Activated naive CD8-positive, alpha-beta T cell (primary cell): ENCODE measurements at regions not wholly inside any gene's neighbourhood (a gene's known extent, or its start where the extent isn't known, plus 50 kb on each side); places are given as distances from the start of the nearest gene placed in this dataset.

Experiments used
- H3K27ac Mint-ChIP-seq: one replicate; pipeline ENCODE4 v1.8.0; 2021; ENCODE audit warnings: mixed read lengths
- H3K27me3 Mint-ChIP-seq: one replicate; pipeline ENCODE4 v1.8.0; 2021; ENCODE audit warnings: mixed read lengths
- H3K36me3 Mint-ChIP-seq: one replicate; pipeline ENCODE4 v1.8.0; 2021; ENCODE audit warnings: mixed read lengths
- H3K4me1 Mint-ChIP-seq: one replicate; pipeline ENCODE4 v1.8.0; 2021; ENCODE audit warnings: low read depth, mixed read lengths
- H3K4me3 Mint-ChIP-seq: one replicate; pipeline ENCODE4 v1.8.0; 2021; ENCODE audit warnings: mild to moderate bottlenecking, mixed read lengths
- H3K9me3 Mint-ChIP-seq: one replicate; pipeline ENCODE4 v1.8.0; 2021; ENCODE audit warnings: low read depth, mixed read lengths

GRCh38 chr17:79201536-79202227 lies 127.1 kb downstream of the ENGASE start:
- no peaks in the 10 kb centered on the region for H3K36me3 Mint-ChIP-seq
- no peaks in the 10 kb centered on the region for H3K9me3 Mint-ChIP-seq
- H3K4me1 Mint-ChIP-seq, result no peaks in the 10 kb centered on the region
- H3K27ac Mint-ChIP-seq, result no peak overlapping the region
- no peak overlapping the region for H3K4me3 Mint-ChIP-seq
- H3K27me3 Mint-ChIP-seq, result peaks cover 9% of the 10 kb centered on the region

GRCh38 chr17:79201119-79201518 lies 126.5 kb downstream of the ENGASE start:
- H3K27ac Mint-ChIP-seq, result no peak overlapping the region
- H3K4me3 Mint-ChIP-seq, result no peak overlapping the region
- H3K9me3 Mint-ChIP-seq, result no peaks in the 10 kb centered on the region
- H3K4me1 Mint-ChIP-seq, result no peaks in the 10 kb centered on the region
- peaks cover 9% of the 10 kb centered on the region for H3K27me3 Mint-ChIP-seq
- no peaks in the 10 kb centered on the region for H3K36me3 Mint-ChIP-seq

- H3K27me3 Mint-ChIP-seq, result peaks cover 15% of the 10 kb centered on the region
- no peaks in the 10 kb centered on the region for H3K4me1 Mint-ChIP-seq
- H3K9me3 Mint-ChIP-seq, result no peaks in the 10 kb centered on the region
- no peaks in the 10 kb centered on the region for H3K36me3 Mint-ChIP-seq
- no peak overlapping the region for H3K27ac Mint-ChIP-seq
- no peak overlapping the region for H3K4me3 Mint-ChIP-seq
Measured at GRCh38 chr17:79196913-79197312, 122.3 kb downstream of the ENGASE start.

- H3K36me3 Mint-ChIP-seq, result no peaks in the 10 kb centered on the region
- no peaks in the 10 kb centered on the region for H3K4me1 Mint-ChIP-seq
- peaks cover 13% of the 10 kb centered on the region for H3K27me3 Mint-ChIP-seq
- H3K4me3 Mint-ChIP-seq, result no peak overlapping the region
- no peaks in the 10 kb centered on the region for H3K9me3 Mint-ChIP-seq
- H3K27ac Mint-ChIP-seq, result no peak overlapping the region
Measured at GRCh38 chr17:79192503-79193351, 118.1 kb downstream of the ENGASE start.

- no peak overlapping the region for H3K27ac Mint-ChIP-seq
- no peak overlapping the region for H3K4me3 Mint-ChIP-seq
- H3K36me3 Mint-ChIP-seq, result no peaks in the 10 kb centered on the region
- no peaks in the 10 kb centered on the region for H3K9me3 Mint-ChIP-seq
- no peaks in the 10 kb centered on the region for H3K4me1 Mint-ChIP-seq
- peaks cover 14% of the 10 kb centered on the region for H3K27me3 Mint-ChIP-seq
Measured at GRCh38 chr17:79191270-79191934, 116.8 kb downstream of the ENGASE start.

- Mint-ChIP-seq H3K36me3 (no peaks in the 10 kb centered on the region), H3K27ac (no peak overlapping the region), H3K9me3 (no peaks in the 10 kb centered on the region), H3K4me1 (no peaks in the 10 kb centered on the region), H3K4me3 (no peak overlapping the region), H3K27me3 (peaks cover 17% of the 10 kb centered on the region)
Measured at GRCh38 chr17:79189305-79189704, 114.7 kb downstream of the ENGASE start.

- no peak overlapping the region for H3K4me3 Mint-ChIP-seq
- H3K4me1 Mint-ChIP-seq, result peaks cover 2% of the 10 kb centered on the region
- H3K36me3 Mint-ChIP-seq, result no peaks in the 10 kb centered on the region
- no peak overlapping the region for H3K27ac Mint-ChIP-seq
- H3K27me3 Mint-ChIP-seq, result peaks cover 19% of the 10 kb centered on the region
- H3K9me3 Mint-ChIP-seq, result no peaks in the 10 kb centered on the region
Measured at GRCh38 chr17:79188685-79189084, 114.1 kb downstream of the ENGASE start.

- H3K4me3 Mint-ChIP-seq, result no peak overlapping the region
- no peaks in the 10 kb centered on the region for H3K36me3 Mint-ChIP-seq
- peaks cover 20% of the 10 kb centered on the region for H3K27me3 Mint-ChIP-seq
- H3K4me1 Mint-ChIP-seq, result peaks cover 2% of the 10 kb centered on the region
- H3K9me3 Mint-ChIP-seq, result no peaks in the 10 kb centered on the region
- H3K27ac Mint-ChIP-seq, result no peak overlapping the region
Measured at GRCh38 chr17:79188048-79188447, 113.4 kb downstream of the ENGASE start.

- Mint-ChIP-seq H3K36me3 (no peaks in the 10 kb centered on the region), H3K27me3 (peaks cover 18% of the 10 kb centered on the region), H3K4me1 (peaks cover 2% of the 10 kb centered on the region), H3K9me3 (no peaks in the 10 kb centered on the region), H3K4me3 (no peak overlapping the region), H3K27ac (no peak overlapping the region)
Measured at GRCh38 chr17:79187186-79187585, 112.6 kb downstream of the ENGASE start.

- no peaks in the 10 kb centered on the region for H3K9me3 Mint-ChIP-seq
- peaks cover 24% of the 10 kb centered on the region for H3K27me3 Mint-ChIP-seq
- no peak overlapping the region for H3K27ac Mint-ChIP-seq
- H3K4me1 Mint-ChIP-seq, result peaks cover 3% of the 10 kb centered on the region
- H3K4me3 Mint-ChIP-seq, result no peak overlapping the region
- H3K36me3 Mint-ChIP-seq, result no peaks in the 10 kb centered on the region
Measured at GRCh38 chr17:79186406-79186805, 111.8 kb downstream of the ENGASE start.

- peaks cover 19% of the 10 kb centered on the region for H3K27me3 Mint-ChIP-seq
- H3K36me3 Mint-ChIP-seq, result no peaks in the 10 kb centered on the region
- H3K27ac Mint-ChIP-seq, result no peak overlapping the region
- peak overlapping the region; percentile 46 for H3K4me3 Mint-ChIP-seq
- H3K9me3 Mint-ChIP-seq, result no peaks in the 10 kb centered on the region
- H3K4me1 Mint-ChIP-seq, result peaks cover 3% of the 10 kb centered on the region
Measured at GRCh38 chr17:79185671-79186070, 111.0 kb downstream of the ENGASE start.

- Mint-ChIP-seq H3K27ac (no peak overlapping the region), H3K4me1 (peaks cover 3% of the 10 kb centered on the region), H3K36me3 (no peaks in the 10 kb centered on the region), H3K27me3 (peaks cover 17% of the 10 kb centered on the region), H3K4me3 (no peak overlapping the region), H3K9me3 (no peaks in the 10 kb centered on the region)
Measured at GRCh38 chr17:79184219-79184618, 109.6 kb downstream of the ENGASE start.

GRCh38 chr17:79183293-79184158 lies 108.9 kb downstream of the ENGASE start:
- no peaks in the 10 kb centered on the region for H3K36me3 Mint-ChIP-seq
- H3K27me3 Mint-ChIP-seq, result peaks cover 17% of the 10 kb centered on the region
- peak overlapping the region; percentile 32 for H3K4me3 Mint-ChIP-seq
- peaks cover 3% of the 10 kb centered on the region for H3K4me1 Mint-ChIP-seq
- no peak overlapping the region for H3K27ac Mint-ChIP-seq
- no peaks in the 10 kb centered on the region for H3K9me3 Mint-ChIP-seq

GRCh38 chr17:79183043-79183292 lies 108.3 kb downstream of the ENGASE start:
- Mint-ChIP-seq H3K4me3 (no peak overlapping the region), H3K27ac (no peak overlapping the region), H3K36me3 (no peaks in the 10 kb centered on the region), H3K4me1 (peaks cover 3% of the 10 kb centered on the region), H3K27me3 (peaks cover 17% of the 10 kb centered on the region), H3K9me3 (no peaks in the 10 kb centered on the region)
